Right lung (tissue), 2 donors: ENCODE measurements at regions not wholly inside any gene's neighbourhood (a gene's known extent, or its start where the extent isn't known, plus 50 kb on each side); places are given as distances from the start of the nearest gene placed in this dataset.

Experiments
- DNase-seq, 2 donors: peaks; one replicate each; pipeline ENCODE4 v3.0.0-alpha.2; 2013

GRCh38 chr15:93722165-93722564 is 509.2 kb upstream of the MCTP2 start:
- DNase-seq = no peak

GRCh38 chr15:93720607-93721006 is 510.8 kb upstream of the MCTP2 start:
- DNase-seq = no peak

GRCh38 chr15:93719921-93720351 is 511.4 kb upstream of the MCTP2 start:
- no peak for DNase-seq

- DNase-seq = no peak
Observed at GRCh38 chr15:93716615-93717231, 514.6 kb upstream of the MCTP2 start.

GRCh38 chr15:93709708-93710107 is 521.7 kb upstream of the MCTP2 start:
- no peak for DNase-seq

GRCh38 chr15:93708724-93709445 is 522.5 kb upstream of the MCTP2 start:
- no peak for DNase-seq

- DNase-seq = no peak
Observed at GRCh38 chr15:93707751-93708150, 523.6 kb upstream of the MCTP2 start.

GRCh38 chr15:93706495-93707292 is 524.7 kb upstream of the MCTP2 start:
- no peak for DNase-seq

- no peak for DNase-seq
Observed at GRCh38 chr15:93705753-93706455, 525.5 kb upstream of the MCTP2 start.

GRCh38 chr15:93703092-93703739 is 528.1 kb upstream of the MCTP2 start:
- no peak for DNase-seq

GRCh38 chr15:93700051-93700450 is 531.3 kb upstream of the MCTP2 start:
- no peak for DNase-seq

GRCh38 chr15:93694033-93694432 is 537.3 kb upstream of the MCTP2 start:
- no peak for DNase-seq

- DNase-seq = no peak
Observed at GRCh38 chr15:93683651-93684050, 547.7 kb upstream of the MCTP2 start.

- DNase-seq = no peak
Observed at GRCh38 chr15:93671387-93671943, 559.9 kb upstream of the MCTP2 start.

- no peak for DNase-seq
Observed at GRCh38 chr15:93670931-93671330, 560.4 kb upstream of the MCTP2 start.

GRCh38 chr15:93664213-93664956 is 567.0 kb upstream of the MCTP2 start:
- DNase-seq = no peak

GRCh38 chr15:93662162-93662885 is 569.0 kb upstream of the MCTP2 start:
- no peak for DNase-seq

GRCh38 chr15:93658026-93658816 is 569.2 kb upstream of the RGMA start:
- no peak for DNase-seq

GRCh38 chr15:93656041-93656440 is 567.0 kb upstream of the RGMA start:
- DNase-seq = no peak
